GM13976 (cell line): ENCODE measurements at regions not wholly inside any gene's neighbourhood (a gene's known extent, or its start where the extent isn't known, plus 50 kb on each side); places are given as distances from the start of the nearest gene placed in this dataset.

Source experiments
- DNase-seq: peaks from one replicate; pipeline ENCODE4 v3.0.0; 2012; ENCODE audit warnings: low spot score
- in situ Hi-C: fragments of 300-500 bp; cut with MboI; formaldehyde crosslinking; loops from one replicate; pipeline ENCODE4 v1.12.0; 2022; ENCODE audit warnings: low sequenced_read_pairs, mixed read lengths, inconsistent platforms; ENCODE audit not compliant: unreplicated experiment
- TF ChIP-seq, protein P1 (sequence below): IDR thresholded peaks from 2 replicates; pipeline ENCODE4 v1.5.1; 2012; ENCODE audit warnings: borderline replicate concordance, mild to moderate bottlenecking; ENCODE audit not compliant: insufficient read depth; ENCODE audit errors: extremely low read depth, missing control alignments, control extremely low read depth

- TF ChIP-seq, protein P1, sequence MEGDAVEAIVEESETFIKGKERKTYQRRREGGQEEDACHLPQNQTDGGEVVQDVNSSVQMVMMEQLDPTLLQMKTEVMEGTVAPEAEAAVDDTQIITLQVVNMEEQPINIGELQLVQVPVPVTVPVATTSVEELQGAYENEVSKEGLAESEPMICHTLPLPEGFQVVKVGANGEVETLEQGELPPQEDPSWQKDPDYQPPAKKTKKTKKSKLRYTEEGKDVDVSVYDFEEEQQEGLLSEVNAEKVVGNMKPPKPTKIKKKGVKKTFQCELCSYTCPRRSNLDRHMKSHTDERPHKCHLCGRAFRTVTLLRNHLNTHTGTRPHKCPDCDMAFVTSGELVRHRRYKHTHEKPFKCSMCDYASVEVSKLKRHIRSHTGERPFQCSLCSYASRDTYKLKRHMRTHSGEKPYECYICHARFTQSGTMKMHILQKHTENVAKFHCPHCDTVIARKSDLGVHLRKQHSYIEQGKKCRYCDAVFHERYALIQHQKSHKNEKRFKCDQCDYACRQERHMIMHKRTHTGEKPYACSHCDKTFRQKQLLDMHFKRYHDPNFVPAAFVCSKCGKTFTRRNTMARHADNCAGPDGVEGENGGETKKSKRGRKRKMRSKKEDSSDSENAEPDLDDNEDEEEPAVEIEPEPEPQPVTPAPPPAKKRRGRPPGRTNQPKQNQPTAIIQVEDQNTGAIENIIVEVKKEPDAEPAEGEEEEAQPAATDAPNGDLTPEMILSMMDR: no peak
- in situ Hi-C loops: no loop called here
- DNase-seq: no peak
These were observed 1445.7 kb downstream of the UQCRFS1 start for GRCh38 chr19:27767234-27767633.

GRCh38 chr19:27765912-27766725, 1446.8 kb downstream of the UQCRFS1 start:
- in situ Hi-C loops: no loop called here
- TF ChIP-seq, protein P1: no peak
- DNase-seq: no peak

DNA sequence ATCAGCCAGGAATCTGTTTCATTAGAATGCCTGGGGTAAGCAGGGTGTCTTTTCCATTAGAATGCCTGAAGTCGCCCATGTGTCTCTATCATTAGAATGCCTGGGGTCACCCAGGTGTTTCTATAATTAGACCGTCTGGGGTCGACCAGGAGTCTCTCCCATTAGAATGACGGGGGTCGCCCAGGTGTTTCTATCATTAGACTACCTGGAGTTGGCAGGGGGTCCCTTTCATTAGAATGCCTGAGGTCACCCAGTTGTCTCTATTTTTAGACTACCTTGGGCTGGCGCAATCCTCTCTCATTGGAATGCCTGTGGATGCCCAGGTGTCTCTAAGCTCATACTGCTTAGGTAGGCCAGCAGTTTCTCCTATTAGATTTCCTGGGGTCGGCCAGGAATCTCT, 1447.6 kb downstream of the UQCRFS1 start:
- TF ChIP-seq, protein P1: no peak
- DNase-seq: no peak
- in situ Hi-C loops: no loop called here

DNA sequence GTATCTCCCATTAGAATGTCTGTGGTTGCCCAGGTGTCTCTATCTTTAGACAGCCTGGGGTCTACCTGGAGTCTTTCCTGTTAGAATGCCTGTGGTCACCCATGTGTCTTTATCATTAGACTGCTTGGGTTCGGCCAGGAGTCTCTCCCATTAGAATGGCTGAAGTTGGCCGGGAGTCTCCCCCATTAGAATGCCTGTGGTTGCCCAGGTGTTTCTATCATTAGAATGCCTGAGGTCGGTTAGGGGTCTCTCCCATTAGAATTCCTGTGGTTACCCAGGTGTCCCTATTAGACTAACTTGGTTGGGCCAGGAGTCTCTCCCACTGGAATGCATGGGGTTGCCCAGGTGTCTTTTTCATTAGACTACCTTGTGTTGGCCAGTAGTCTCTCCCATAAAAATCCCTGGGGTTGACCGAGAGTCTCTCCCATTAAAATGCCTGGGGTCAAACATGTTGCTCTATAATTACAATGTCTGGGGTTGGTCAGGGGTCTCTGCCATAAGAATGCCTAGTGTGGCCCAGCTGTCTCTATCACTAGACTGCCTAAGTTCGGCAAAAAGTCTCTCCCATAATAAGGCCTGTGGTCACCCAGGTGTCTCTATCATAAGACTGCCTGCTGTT, 1448.7 kb downstream of the UQCRFS1 start:
- no peak for DNase-seq
- TF ChIP-seq, protein P1: no peak
- in situ Hi-C loops: no loop called here

DNA sequence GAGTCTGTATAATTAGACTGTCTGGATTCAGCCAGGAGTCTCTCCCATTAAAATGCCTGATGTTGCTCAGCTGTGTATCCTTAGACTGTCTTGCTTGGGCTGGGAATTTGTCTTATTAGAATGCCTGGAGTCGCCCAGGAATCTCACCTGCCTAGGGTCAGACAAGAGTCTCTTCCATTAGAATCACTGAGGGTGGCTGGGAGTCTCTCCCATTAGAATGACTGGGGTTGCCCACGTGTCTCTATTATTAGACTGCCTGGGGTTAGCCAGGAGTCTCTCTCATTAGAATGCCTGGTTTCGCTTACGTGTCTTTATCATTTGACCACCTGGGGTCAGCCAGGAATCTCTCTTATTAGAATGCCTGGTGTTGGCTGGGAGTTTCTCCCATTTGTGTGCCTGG, 1450.0 kb downstream of the UQCRFS1 start:
- DNase-seq: no peak
- in situ Hi-C loops: no loop called here
- TF ChIP-seq, protein P1: no peak

DNA sequence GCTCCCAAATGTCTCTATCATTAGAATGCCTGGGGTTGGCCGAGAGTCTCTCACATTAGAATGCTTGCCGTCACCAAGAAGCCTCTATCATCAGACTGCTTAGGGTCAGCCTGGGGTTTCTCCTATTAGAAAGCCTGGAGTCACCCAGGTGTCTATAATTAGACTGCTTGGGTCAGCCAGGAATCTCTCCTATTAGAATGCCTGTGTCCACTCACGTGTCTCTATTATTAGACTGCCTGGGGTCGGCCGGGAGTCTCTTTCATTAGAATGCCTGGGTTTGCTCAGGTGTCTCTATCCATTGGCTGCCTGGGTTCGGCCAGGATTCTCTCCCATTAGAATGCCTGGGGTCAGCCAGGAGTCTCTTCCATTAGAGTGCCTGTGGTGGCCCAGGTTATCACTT, 1453.1 kb downstream of the UQCRFS1 start:
- in situ Hi-C loops: no loop called here
- TF ChIP-seq, protein P1: no peak
- no peak for DNase-seq
